Type B pancreatic cell (in vitro differentiated cells): ENCODE measurements at regions not wholly inside any gene's neighbourhood (a gene's known extent, or its start where the extent isn't known, plus 50 kb on each side); places are given as distances from the start of the nearest gene placed in this dataset.

Experiments used
- DNase-seq: peaks from one replicate; pipeline ENCODE4 v3.0.0; 2021; ENCODE audit warnings: mixed read lengths; ENCODE audit not compliant: unreplicated experiment; ENCODE audit errors: extremely low spot score
- H3K27ac Mint-ChIP-seq: 2 replicates; pipeline ENCODE4 v1.8.0; 2021; ENCODE audit warnings: mild to moderate bottlenecking, mixed read lengths
- H3K27me3 Mint-ChIP-seq: 2 replicates; pipeline ENCODE4 v1.8.0; 2021; ENCODE audit warnings: mixed read lengths
- H3K36me3 Mint-ChIP-seq: 2 replicates; pipeline ENCODE4 v1.8.0; 2021; ENCODE audit warnings: mixed read lengths
- H3K4me1 Mint-ChIP-seq: one replicate; pipeline ENCODE4 v1.8.0; 2021; ENCODE audit warnings: mixed read lengths; ENCODE audit not compliant: unreplicated experiment
- H3K4me3 Mint-ChIP-seq: 2 replicates; pipeline ENCODE4 v1.8.0; 2021; ENCODE audit warnings: mild to moderate bottlenecking, mixed read lengths
- H3K9me3 Mint-ChIP-seq: 2 replicates; pipeline ENCODE4 v1.8.0; 2021; ENCODE audit warnings: mixed read lengths
- CTCF ChIP-seq: fragments of 200-600 bp; sonication (generic); conservative IDR thresholded peaks from 2 replicates; pipeline ENCODE4 v1.5.0; 2021; ENCODE audit warnings: antibody characterized with exemption, mild to moderate bottlenecking

- Mint-ChIP-seq H3K4me3 (no peak overlapping the region), H3K27ac (no peak overlapping the region), H3K36me3 (peaks cover 8% of the 10 kb centered on the region), H3K4me1 (peaks cover 1% of the 10 kb centered on the region), H3K27me3 (peaks cover 26% of the 10 kb centered on the region), H3K9me3 (peaks cover 6% of the 10 kb centered on the region)
- no peak for TF ChIP-seq CTCF
- DNase-seq: no peak
These were observed 1254.7 kb downstream of the BRD1 start for GRCh38 chr22:48572951-48573350.

GRCh38 chr22:48570912-48571311, 1256.8 kb downstream of the BRD1 start:
- Mint-ChIP-seq H3K9me3 (peaks cover 6% of the 10 kb centered on the region), H3K36me3 (peaks cover 8% of the 10 kb centered on the region), H3K27ac (no peak overlapping the region), H3K27me3 (peaks cover 23% of the 10 kb centered on the region), H3K4me1 (peaks cover 7% of the 10 kb centered on the region), H3K4me3 (no peak overlapping the region)
- no peak for TF ChIP-seq CTCF
- DNase-seq: no peak

GRCh38 chr22:48569476-48570233, 1258.0 kb downstream of the BRD1 start:
- no peak for DNase-seq
- Mint-ChIP-seq H3K4me1 (peaks cover 7% of the 10 kb centered on the region), H3K27me3 (peaks cover 21% of the 10 kb centered on the region), H3K27ac (no peak overlapping the region), H3K4me3 (no peak overlapping the region), H3K9me3 (peaks cover 6% of the 10 kb centered on the region), H3K36me3 (peaks cover 8% of the 10 kb centered on the region)
- TF ChIP-seq CTCF: no peak

- peaks cover 17% of the 10 kb centered on the region for H3K27me3 Mint-ChIP-seq
- TF ChIP-seq CTCF: no peak
- H3K27ac Mint-ChIP-seq: no peak overlapping the region
- H3K4me3 Mint-ChIP-seq: no peak overlapping the region
- H3K9me3 Mint-ChIP-seq: peaks cover 6% of the 10 kb centered on the region
- H3K36me3 Mint-ChIP-seq: peaks cover 8% of the 10 kb centered on the region
- peaks cover 7% of the 10 kb centered on the region for H3K4me1 Mint-ChIP-seq
- no peak for DNase-seq
These were observed 1258.8 kb downstream of the BRD1 start for GRCh38 chr22:48568736-48569330.

- Mint-ChIP-seq H3K27ac (no peak overlapping the region), H3K4me3 (no peak overlapping the region), H3K4me1 (peaks cover 7% of the 10 kb centered on the region), H3K36me3 (peaks cover 8% of the 10 kb centered on the region), H3K9me3 (peaks cover 6% of the 10 kb centered on the region), H3K27me3 (peaks cover 8% of the 10 kb centered on the region)
- no peak for DNase-seq
- no peak for TF ChIP-seq CTCF
These were observed 1260.3 kb downstream of the BRD1 start for GRCh38 chr22:48567213-48567975.
